ENCODE measurements at regions not wholly inside any gene's neighbourhood (a gene's known extent, or its start where the extent isn't known, plus 50 kb on each side); places are given as distances from the start of the nearest gene placed in this dataset.

- no peak for TF ChIP-seq POLR2A (IDR thresholded peaks at IDR 0.05)
- TF ChIP-seq, protein P1, sequence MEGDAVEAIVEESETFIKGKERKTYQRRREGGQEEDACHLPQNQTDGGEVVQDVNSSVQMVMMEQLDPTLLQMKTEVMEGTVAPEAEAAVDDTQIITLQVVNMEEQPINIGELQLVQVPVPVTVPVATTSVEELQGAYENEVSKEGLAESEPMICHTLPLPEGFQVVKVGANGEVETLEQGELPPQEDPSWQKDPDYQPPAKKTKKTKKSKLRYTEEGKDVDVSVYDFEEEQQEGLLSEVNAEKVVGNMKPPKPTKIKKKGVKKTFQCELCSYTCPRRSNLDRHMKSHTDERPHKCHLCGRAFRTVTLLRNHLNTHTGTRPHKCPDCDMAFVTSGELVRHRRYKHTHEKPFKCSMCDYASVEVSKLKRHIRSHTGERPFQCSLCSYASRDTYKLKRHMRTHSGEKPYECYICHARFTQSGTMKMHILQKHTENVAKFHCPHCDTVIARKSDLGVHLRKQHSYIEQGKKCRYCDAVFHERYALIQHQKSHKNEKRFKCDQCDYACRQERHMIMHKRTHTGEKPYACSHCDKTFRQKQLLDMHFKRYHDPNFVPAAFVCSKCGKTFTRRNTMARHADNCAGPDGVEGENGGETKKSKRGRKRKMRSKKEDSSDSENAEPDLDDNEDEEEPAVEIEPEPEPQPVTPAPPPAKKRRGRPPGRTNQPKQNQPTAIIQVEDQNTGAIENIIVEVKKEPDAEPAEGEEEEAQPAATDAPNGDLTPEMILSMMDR (IDR thresholded peaks at IDR 0.05) = no peak
These were observed 92.4 kb downstream of the CD24 start for GRCh38 chr6:106882138-106882537.

Data from esophagus squamous epithelium (tissue), 4 donors.